ENCODE measurements at regions not wholly inside any gene's neighbourhood (a gene's known extent, or its start where the extent isn't known, plus 50 kb on each side); places are given as distances from the start of the nearest gene placed in this dataset.
A peak's percentile ranks its signal among the peaks of the same experiment; 100 is the strongest.

DNA sequence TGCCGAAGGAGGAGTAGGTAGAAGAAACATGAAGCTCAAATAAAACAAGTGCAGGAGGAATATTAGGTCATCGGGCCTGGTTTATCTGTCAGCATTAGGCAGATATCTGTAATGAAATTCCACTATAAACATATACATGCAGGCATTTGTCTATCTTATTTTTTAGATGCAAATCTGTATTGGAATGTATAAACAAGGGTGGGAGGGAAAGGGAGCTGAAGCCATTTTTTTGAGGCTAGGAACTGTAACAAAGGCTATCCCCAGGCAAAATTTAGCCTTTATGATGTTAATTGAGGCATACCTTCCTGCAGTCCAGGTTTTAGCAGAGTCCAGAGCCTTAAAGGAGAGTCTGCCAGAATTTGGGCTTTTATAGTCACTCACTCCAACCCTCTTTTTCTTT lies 72.5 kb downstream of the PHLDA1 start:
- Histone ChIP-seq H3K4me3 (ENCODE audit: low read length in 3 of 3) (no peak overlapping the region), H3K27me3 (ENCODE audit: control insufficient read depth in 3 of 3, insufficient read depth in 3 of 3, low read length in 3 of 3) (no peaks in the 10 kb centered on the region)

DNA sequence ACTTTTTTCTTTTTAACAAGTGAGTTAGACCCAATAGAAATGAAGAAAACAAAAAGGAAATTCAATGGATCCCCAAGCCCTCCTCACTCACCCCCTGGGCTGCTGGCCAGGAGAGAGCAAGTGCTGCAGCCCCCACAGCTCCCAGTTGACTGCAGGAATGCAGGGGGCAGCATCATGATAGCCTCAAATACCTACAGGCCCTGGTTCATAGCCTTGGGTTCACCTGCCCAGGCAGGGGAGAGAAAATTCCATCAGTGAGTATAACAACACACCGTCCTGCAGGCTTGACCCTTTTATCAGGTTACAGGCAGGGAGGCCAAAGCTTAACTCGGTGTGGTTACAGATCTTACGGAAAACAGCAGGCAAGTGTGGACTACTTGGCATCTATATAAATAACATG lies 76.3 kb downstream of the PHLDA1 start:
- H3K4me3 ChIP-seq (ENCODE audit: low read length in 3 of 3) = no peak overlapping the region
- peaks cover 3 to 6% (median 5%) of the 10 kb centered on the region in 3 donors for H3K4me1 ChIP-seq (ENCODE audit: control insufficient read depth in 3 of 3, insufficient read depth in 3 of 3, low read length in 3 of 3)
- no peaks in the 10 kb centered on the region for H3K27me3 ChIP-seq (ENCODE audit: control insufficient read depth in 3 of 3, insufficient read depth in 3 of 3, low read length in 3 of 3)
- no peak overlapping the region for H3K9ac ChIP-seq (ENCODE audit: low read depth in 1 of 3, low read length in 3 of 3)
- no peaks in the 10 kb centered on the region for H3K36me3 ChIP-seq (ENCODE audit: control insufficient read depth in 3 of 3, insufficient read depth in 3 of 3, low read length in 3 of 3)
- H3K27ac ChIP-seq (ENCODE audit: low read depth, low read length) = no peak overlapping the region
- no peaks in the 10 kb centered on the region for H3K9me3 ChIP-seq (ENCODE audit: control insufficient read depth in 3 of 3, low read length in 3 of 3)

More for the DNA sequence above, 72.5 kb downstream of the PHLDA1 start:
- no peaks in the 10 kb centered on the region for H3K36me3 ChIP-seq (ENCODE audit: control insufficient read depth in 3 of 3, insufficient read depth in 3 of 3, low read length in 3 of 3)
- H3K9ac ChIP-seq (ENCODE audit: low read depth in 1 of 3, low read length in 3 of 3) = no peak overlapping the region
- H3K27ac ChIP-seq (ENCODE audit: low read depth, low read length) = no peak overlapping the region
- H3K9me3 ChIP-seq (ENCODE audit: control insufficient read depth in 3 of 3, low read length in 3 of 3) = no peaks in the 10 kb centered on the region
- H3K4me1 ChIP-seq (ENCODE audit: control insufficient read depth in 3 of 3, insufficient read depth in 3 of 3, low read length in 3 of 3) = peaks cover 0 to 1% (median 0%) of the 10 kb centered on the region in 3 donors

DNA sequence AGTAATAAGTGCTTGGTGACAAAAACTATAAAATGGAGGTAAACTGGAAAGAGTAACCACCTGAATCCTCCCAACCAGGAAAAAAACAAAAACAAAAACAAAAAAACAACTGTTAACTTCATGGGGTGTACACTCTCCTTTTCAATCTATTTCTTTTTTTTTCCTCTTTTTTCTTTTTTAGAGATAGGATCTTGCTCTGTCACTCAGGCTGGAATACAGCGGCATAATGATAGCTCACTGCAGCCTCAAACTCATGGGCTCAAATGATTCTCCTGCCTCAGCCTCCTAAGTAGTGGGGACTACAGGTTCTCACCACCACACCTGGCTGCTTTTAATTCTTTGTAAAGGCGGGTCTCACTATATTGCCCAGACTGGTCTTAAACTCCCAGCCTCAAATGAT lies 76.8 kb downstream of the PHLDA1 start:
- Histone ChIP-seq H3K4me1 (ENCODE audit: control insufficient read depth in 3 of 3, insufficient read depth in 3 of 3, low read length in 3 of 3) (peaks cover 3 to 6% (median 5%) of the 10 kb centered on the region in 3 donors), H3K9ac (ENCODE audit: low read depth in 1 of 3, low read length in 3 of 3) (no peak overlapping the region), H3K36me3 (ENCODE audit: control insufficient read depth in 3 of 3, insufficient read depth in 3 of 3, low read length in 3 of 3) (no peaks in the 10 kb centered on the region), H3K27ac (ENCODE audit: low read depth, low read length) (no peak overlapping the region), H3K27me3 (ENCODE audit: control insufficient read depth in 3 of 3, insufficient read depth in 3 of 3, low read length in 3 of 3) (no peaks in the 10 kb centered on the region), H3K4me3 (ENCODE audit: low read length in 3 of 3) (no peak overlapping the region), H3K9me3 (ENCODE audit: control insufficient read depth in 3 of 3, low read length in 3 of 3) (no peaks in the 10 kb centered on the region)

DNA sequence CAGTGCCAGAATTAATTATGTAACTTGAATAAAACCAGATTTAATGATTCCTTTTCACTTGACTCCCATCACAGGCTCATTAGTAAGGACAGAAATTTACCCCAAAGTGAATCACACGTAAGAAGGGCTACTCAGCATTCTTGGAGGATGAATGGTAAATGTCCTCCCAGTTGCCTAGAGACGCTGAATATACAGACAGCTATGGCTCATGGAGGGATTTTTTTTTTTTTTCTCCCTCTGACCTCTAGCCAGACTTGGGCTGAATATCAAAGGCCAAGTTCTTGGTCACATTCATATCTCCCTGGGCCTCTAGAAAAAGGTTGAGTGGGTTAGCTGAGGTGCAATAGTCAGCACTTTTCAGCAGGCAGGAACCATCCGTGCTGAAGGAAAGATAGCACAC lies 77.5 kb downstream of the PHLDA1 start:
- Histone ChIP-seq H3K36me3 (ENCODE audit: control insufficient read depth in 3 of 3, insufficient read depth in 3 of 3, low read length in 3 of 3) (no peaks in the 10 kb centered on the region), H3K9me3 (ENCODE audit: control insufficient read depth in 3 of 3, low read length in 3 of 3) (no peaks in the 10 kb centered on the region), H3K27me3 (ENCODE audit: control insufficient read depth in 3 of 3, insufficient read depth in 3 of 3, low read length in 3 of 3) (no peaks in the 10 kb centered on the region), H3K27ac (ENCODE audit: low read depth, low read length) (peak overlapping the region; percentile 7), H3K4me3 (ENCODE audit: low read length in 3 of 3) (no peak overlapping the region), H3K4me1 (ENCODE audit: control insufficient read depth in 3 of 3, insufficient read depth in 3 of 3, low read length in 3 of 3) (peaks cover 3 to 6% (median 5%) of the 10 kb centered on the region in 3 donors), H3K9ac (ENCODE audit: low read depth in 1 of 3, low read length in 3 of 3) (no peak overlapping the region)

DNA sequence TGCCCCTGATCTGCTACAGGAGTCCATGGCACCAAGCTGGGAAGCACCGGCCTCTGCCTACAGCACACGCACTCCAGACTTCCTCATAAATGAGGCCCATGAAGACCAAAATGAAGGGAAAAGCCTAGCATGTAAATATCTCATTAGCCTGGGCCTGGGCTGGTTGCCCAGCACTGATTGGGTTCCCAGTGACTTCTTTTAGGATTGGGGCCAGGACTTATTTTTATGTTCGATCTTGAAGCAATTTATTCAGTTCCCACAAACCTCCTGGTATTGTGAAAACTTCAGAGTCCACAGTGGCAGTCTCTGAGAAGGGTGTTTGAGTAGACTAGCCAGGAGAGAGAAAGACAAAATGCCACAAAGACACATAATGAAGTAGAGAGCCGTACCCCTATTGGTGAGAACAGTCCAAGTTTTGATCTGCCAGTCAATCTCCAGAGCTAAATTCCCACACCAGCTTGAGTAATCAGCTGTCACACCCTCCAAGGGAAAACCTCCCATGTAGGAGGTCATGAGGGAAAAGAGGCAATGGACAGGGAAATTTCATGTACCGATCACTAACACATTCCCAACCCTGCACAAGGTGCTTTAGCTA lies 78.2 kb downstream of the PHLDA1 start:
- Histone ChIP-seq H3K4me3 (ENCODE audit: low read length in 3 of 3) (no peak overlapping the region), H3K4me1 (ENCODE audit: control insufficient read depth in 3 of 3, insufficient read depth in 3 of 3, low read length in 3 of 3) (peaks cover 3 to 6% (median 5%) of the 10 kb centered on the region in 3 donors), H3K9me3 (ENCODE audit: control insufficient read depth in 3 of 3, low read length in 3 of 3) (no peaks in the 10 kb centered on the region), H3K27me3 (ENCODE audit: control insufficient read depth in 3 of 3, insufficient read depth in 3 of 3, low read length in 3 of 3) (no peaks in the 10 kb centered on the region), H3K27ac (ENCODE audit: low read depth, low read length) (peak overlapping the region; percentile 7), H3K9ac (ENCODE audit: low read depth in 1 of 3, low read length in 3 of 3) (no peak overlapping the region), H3K36me3 (ENCODE audit: control insufficient read depth in 3 of 3, insufficient read depth in 3 of 3, low read length in 3 of 3) (no peaks in the 10 kb centered on the region)

DNA sequence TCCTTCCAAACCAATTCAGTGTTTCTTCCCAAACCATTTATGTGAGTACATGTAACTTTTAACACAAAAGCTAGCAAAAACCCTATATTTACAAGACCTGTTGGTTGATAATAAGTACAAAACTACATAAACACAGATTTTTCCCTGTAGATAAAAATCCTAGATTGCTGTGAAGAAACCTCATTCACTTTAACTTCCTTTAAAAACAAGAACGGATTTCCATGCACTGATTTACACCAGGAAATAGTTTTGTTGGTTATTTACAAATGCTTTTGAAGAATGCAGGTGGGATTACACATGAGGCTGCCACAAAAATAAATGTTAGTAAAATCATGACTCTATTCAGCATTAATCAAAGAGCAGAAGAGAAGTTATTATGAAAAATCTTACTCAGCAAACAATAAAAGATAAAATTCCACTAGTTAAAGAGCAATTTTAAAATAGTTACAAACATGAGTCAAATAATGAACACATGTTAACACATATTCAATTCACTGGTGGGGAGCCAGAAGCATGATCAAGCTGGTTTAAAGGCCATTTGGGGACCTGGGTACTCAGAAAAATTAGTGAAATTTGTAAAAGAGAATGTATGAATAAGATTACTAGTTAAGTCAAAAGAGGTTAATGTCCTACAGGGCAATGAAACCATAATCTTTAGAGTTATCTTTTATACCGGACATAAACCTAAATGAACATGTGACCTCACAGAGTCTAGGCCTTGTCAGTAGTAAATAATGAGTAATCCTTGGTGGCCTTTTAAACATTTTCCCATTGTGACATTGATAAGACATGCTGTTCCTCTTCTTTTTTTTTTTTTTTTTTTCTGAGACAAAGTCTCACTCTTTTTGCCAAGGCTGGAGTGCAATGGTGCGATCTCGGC lies 79.9 kb downstream of the PHLDA1 start:
- Histone ChIP-seq H3K4me1 (ENCODE audit: control insufficient read depth in 3 of 3, insufficient read depth in 3 of 3, low read length in 3 of 3) (peaks cover 3 to 6% (median 5%) of the 10 kb centered on the region in 3 donors), H3K9me3 (ENCODE audit: control insufficient read depth in 3 of 3, low read length in 3 of 3) (no peaks in the 10 kb centered on the region), H3K36me3 (ENCODE audit: control insufficient read depth in 3 of 3, insufficient read depth in 3 of 3, low read length in 3 of 3) (no peaks in the 10 kb centered on the region), H3K9ac (ENCODE audit: low read depth in 1 of 3, low read length in 3 of 3) (no peak overlapping the region), H3K27ac (ENCODE audit: low read depth, low read length) (no peak overlapping the region), H3K27me3 (ENCODE audit: control insufficient read depth in 3 of 3, insufficient read depth in 3 of 3, low read length in 3 of 3) (no peaks in the 10 kb centered on the region), H3K4me3 (ENCODE audit: low read length in 3 of 3) (no peak overlapping the region)

DNA sequence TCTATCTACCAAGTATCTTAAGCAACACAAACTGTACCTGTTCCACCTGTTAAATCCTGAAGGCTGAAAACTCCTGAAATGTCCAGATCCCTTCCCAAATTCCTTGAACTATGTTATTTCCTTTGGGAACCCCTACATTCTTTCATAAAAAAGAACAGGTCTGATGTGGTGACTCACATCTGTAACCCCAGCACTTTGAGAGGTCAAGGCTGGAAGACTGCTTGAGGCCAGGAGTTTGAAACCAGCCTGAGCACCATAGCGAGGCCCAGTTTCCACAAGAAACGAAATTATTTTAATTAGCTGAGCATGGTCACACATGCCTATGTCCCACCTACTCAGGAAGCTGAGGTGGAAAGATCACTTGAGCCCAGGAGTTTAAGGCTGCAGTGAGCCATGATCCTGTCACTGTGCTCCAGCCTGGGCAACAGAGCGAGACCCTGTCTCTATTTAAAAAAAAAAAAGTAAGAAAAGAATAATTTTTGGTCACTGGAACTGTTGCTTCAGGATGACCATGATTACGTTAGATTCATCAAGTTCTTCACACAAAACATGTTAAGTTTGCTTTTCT lies 84.3 kb downstream of the PHLDA1 start:
- Histone ChIP-seq H3K36me3 (ENCODE audit: control insufficient read depth in 3 of 3, insufficient read depth in 3 of 3, low read length in 3 of 3) (no peaks in the 10 kb centered on the region), H3K27ac (ENCODE audit: low read depth, low read length) (no peak overlapping the region), H3K9me3 (ENCODE audit: control insufficient read depth in 3 of 3, low read length in 3 of 3) (no peaks in the 10 kb centered on the region), H3K27me3 (ENCODE audit: control insufficient read depth in 3 of 3, insufficient read depth in 3 of 3, low read length in 3 of 3) (no peaks in the 10 kb centered on the region), H3K4me3 (ENCODE audit: low read length in 3 of 3) (no peak overlapping the region), H3K9ac (ENCODE audit: low read depth in 1 of 3, low read length in 3 of 3) (no peak overlapping the region), H3K4me1 (ENCODE audit: control insufficient read depth in 3 of 3, insufficient read depth in 3 of 3, low read length in 3 of 3) (no peaks in the 10 kb centered on the region)

DNA sequence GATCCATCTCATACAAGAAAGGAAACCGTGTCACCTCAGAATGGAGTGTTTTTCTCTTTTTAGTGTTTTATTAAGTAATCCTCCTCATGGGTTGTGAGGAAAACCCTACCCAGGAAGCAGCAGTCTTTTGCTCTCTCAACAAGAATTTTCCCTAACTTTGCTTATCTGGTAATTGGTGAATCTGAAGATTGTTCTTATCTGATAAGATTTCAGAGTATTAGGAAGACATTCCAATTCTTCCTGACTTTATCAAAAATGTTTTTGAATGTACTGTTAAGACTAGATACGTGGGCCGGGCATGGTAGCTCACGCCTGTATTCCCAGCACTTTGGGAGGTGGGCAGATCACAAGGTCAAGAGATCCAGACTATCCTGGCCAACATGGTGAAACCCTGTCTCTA lies 86.0 kb downstream of the PHLDA1 start:
- H3K9ac ChIP-seq (ENCODE audit: low read depth in 1 of 3, low read length in 3 of 3) = no peak overlapping the region
- H3K4me3 ChIP-seq (ENCODE audit: low read length in 3 of 3) = no peak overlapping the region
- no peaks in the 10 kb centered on the region for H3K4me1 ChIP-seq (ENCODE audit: control insufficient read depth in 3 of 3, insufficient read depth in 3 of 3, low read length in 3 of 3)
- no peaks in the 10 kb centered on the region for H3K9me3 ChIP-seq (ENCODE audit: control insufficient read depth in 3 of 3, low read length in 3 of 3)
- no peak overlapping the region for H3K27ac ChIP-seq (ENCODE audit: low read depth, low read length)
- H3K27me3 ChIP-seq (ENCODE audit: control insufficient read depth in 3 of 3, insufficient read depth in 3 of 3, low read length in 3 of 3) = no peaks in the 10 kb centered on the region
- H3K36me3 ChIP-seq (ENCODE audit: control insufficient read depth in 3 of 3, insufficient read depth in 3 of 3, low read length in 3 of 3) = no peaks in the 10 kb centered on the region

DNA sequence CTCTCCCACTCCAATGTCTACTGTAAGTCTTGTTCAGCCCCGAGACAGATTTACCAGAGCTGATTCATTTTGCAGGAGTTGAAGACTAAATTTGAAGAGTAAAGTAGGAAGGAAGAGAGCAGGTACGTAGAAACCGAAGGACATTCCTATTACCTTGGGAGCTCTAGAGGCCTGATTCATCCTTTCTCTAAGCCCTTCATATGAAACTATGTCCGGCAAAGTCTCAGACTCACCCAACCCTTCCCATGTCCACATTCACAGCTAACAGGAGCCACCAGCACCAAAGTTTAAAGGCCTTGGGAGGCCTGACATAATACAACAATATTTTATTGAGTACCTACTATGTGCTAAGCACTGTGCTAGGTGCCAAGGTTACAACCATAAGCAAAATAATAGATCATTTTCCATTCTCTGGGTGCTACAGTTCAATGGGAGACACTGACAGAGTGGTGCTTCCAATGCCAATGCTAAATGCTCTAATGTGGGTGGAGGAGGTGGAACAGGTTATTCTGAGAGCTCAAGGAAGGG lies 86.6 kb downstream of the PHLDA1 start:
- no peak overlapping the region for H3K4me3 ChIP-seq (ENCODE audit: low read length in 3 of 3)
- H3K9ac ChIP-seq (ENCODE audit: low read depth in 1 of 3, low read length in 3 of 3) = no peak overlapping the region
- H3K9me3 ChIP-seq (ENCODE audit: control insufficient read depth in 3 of 3, low read length in 3 of 3) = no peaks in the 10 kb centered on the region
- H3K27me3 ChIP-seq (ENCODE audit: control insufficient read depth in 3 of 3, insufficient read depth in 3 of 3, low read length in 3 of 3) = no peaks in the 10 kb centered on the region
- no peaks in the 10 kb centered on the region for H3K36me3 ChIP-seq (ENCODE audit: control insufficient read depth in 3 of 3, insufficient read depth in 3 of 3, low read length in 3 of 3)
- H3K4me1 ChIP-seq (ENCODE audit: control insufficient read depth in 3 of 3, insufficient read depth in 3 of 3, low read length in 3 of 3) = no peaks in the 10 kb centered on the region
- H3K27ac ChIP-seq (ENCODE audit: low read depth, low read length) = peak overlapping the region; percentile 10
